ENCODE measurements at regions not wholly inside any gene's neighbourhood (a gene's known extent, or its start where the extent isn't known, plus 50 kb on each side); places are given as distances from the start of the nearest gene placed in this dataset.

GRCh38 chr20:6562111-6562510 is 205.4 kb upstream of the BMP2 start:
- in situ Hi-C loops (cut with MboI; ENCODE audit: low pct_unique_long_range_greater_than_20kb, low sequenced_read_pairs, unreplicated experiment), result no loop called here
- TF ChIP-seq CTCF (IDR thresholded peaks at IDR 0.05; ENCODE audit: extremely low read depth, insufficient read depth, missing control alignments), result no peak
- DNase-seq (ENCODE audit: low spot score), result no peak

GRCh38 chr20:6560978-6561377 is 206.5 kb upstream of the BMP2 start:
- in situ Hi-C loops (cut with MboI; ENCODE audit: low pct_unique_long_range_greater_than_20kb, low sequenced_read_pairs, unreplicated experiment), result no loop called here
- no peak for TF ChIP-seq CTCF (IDR thresholded peaks at IDR 0.05; ENCODE audit: extremely low read depth, insufficient read depth, missing control alignments)

GRCh38 chr20:6559791-6560190 is 207.7 kb upstream of the BMP2 start:
- DNase-seq (ENCODE audit: low spot score), result no peak
- in situ Hi-C loops (cut with MboI; ENCODE audit: low pct_unique_long_range_greater_than_20kb, low sequenced_read_pairs, unreplicated experiment), result no loop called here
- no peak for TF ChIP-seq CTCF (IDR thresholded peaks at IDR 0.05; ENCODE audit: extremely low read depth, insufficient read depth, missing control alignments)

More at GRCh38 chr20:6560978-6561377, 206.5 kb upstream of the BMP2 start:
- DNase-seq (ENCODE audit: low spot score), result no peak

- in situ Hi-C loops (cut with MboI; ENCODE audit: low pct_unique_long_range_greater_than_20kb, low sequenced_read_pairs, unreplicated experiment), result no loop called here
- no peak for TF ChIP-seq CTCF (IDR thresholded peaks at IDR 0.05; ENCODE audit: extremely low read depth, insufficient read depth, missing control alignments)
- no peak for DNase-seq (ENCODE audit: low spot score)
Observed at GRCh38 chr20:6558341-6558740, 209.1 kb upstream of the BMP2 start.

- in situ Hi-C loops (cut with MboI; ENCODE audit: low pct_unique_long_range_greater_than_20kb, low sequenced_read_pairs, unreplicated experiment), result no loop called here
- DNase-seq (ENCODE audit: low spot score), result no peak
- TF ChIP-seq CTCF (IDR thresholded peaks at IDR 0.05; ENCODE audit: extremely low read depth, insufficient read depth, missing control alignments), result no peak
Observed at GRCh38 chr20:6533761-6534479, 233.6 kb upstream of the BMP2 start.

- no peak for TF ChIP-seq CTCF (IDR thresholded peaks at IDR 0.05; ENCODE audit: extremely low read depth, insufficient read depth, missing control alignments)
- DNase-seq (ENCODE audit: low spot score), result no peak
- in situ Hi-C loops (cut with MboI; ENCODE audit: low pct_unique_long_range_greater_than_20kb, low sequenced_read_pairs, unreplicated experiment), result no loop called here
Observed at GRCh38 chr20:6533351-6533750, 234.1 kb upstream of the BMP2 start.

All from GM13977 (cell line).